ENCODE measurements at regions not wholly inside any gene's neighbourhood (a gene's known extent, or its start where the extent isn't known, plus 50 kb on each side); places are given as distances from the start of the nearest gene placed in this dataset.

DNA sequence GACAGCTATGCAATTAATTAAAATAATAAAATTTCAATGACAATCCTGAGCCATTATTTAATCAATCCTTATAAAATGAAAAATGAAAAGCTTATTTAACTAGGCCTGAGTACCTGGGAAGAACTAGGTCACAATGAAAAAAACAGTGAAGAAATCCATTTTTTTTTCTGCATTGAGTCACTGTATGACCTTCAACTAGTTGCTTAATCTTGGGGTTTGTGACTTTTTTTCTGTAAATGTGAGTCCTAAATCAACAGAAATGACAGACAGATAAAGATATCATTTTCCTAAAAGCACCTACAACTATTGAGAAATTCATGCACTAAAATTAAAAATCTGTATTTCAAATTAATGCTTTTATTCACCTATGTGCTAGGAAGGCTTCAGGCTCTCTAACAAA lies 96.8 kb downstream of the TMEM26 start:
- TF ChIP-seq, protein P1, sequence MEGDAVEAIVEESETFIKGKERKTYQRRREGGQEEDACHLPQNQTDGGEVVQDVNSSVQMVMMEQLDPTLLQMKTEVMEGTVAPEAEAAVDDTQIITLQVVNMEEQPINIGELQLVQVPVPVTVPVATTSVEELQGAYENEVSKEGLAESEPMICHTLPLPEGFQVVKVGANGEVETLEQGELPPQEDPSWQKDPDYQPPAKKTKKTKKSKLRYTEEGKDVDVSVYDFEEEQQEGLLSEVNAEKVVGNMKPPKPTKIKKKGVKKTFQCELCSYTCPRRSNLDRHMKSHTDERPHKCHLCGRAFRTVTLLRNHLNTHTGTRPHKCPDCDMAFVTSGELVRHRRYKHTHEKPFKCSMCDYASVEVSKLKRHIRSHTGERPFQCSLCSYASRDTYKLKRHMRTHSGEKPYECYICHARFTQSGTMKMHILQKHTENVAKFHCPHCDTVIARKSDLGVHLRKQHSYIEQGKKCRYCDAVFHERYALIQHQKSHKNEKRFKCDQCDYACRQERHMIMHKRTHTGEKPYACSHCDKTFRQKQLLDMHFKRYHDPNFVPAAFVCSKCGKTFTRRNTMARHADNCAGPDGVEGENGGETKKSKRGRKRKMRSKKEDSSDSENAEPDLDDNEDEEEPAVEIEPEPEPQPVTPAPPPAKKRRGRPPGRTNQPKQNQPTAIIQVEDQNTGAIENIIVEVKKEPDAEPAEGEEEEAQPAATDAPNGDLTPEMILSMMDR (conservative IDR thresholded peaks at IDR 0.05), result no peak
- no peak overlapping the region for H3K27ac ChIP-seq

DNA sequence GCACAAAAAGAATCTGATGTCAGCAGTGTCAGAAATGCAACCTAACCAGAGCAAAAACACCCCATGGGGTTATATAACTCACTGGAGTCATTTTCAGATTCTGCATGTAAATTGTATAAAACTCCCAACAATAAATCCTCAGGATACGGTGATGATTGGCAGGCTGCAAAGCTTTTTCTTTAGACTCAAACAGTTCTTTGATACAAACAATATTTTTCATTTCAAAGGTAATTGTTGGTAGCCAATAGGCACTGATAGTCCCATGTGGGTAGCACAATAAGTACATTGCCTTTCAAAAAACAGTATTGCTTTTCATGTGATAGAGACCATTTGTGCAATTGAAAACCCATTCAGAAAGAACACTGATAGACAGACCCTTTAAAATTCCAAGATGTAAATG lies 98.0 kb downstream of the TMEM26 start:
- H3K27ac ChIP-seq, result no peak overlapping the region
- TF ChIP-seq, protein P1 (conservative IDR thresholded peaks at IDR 0.05), result no peak

DNA sequence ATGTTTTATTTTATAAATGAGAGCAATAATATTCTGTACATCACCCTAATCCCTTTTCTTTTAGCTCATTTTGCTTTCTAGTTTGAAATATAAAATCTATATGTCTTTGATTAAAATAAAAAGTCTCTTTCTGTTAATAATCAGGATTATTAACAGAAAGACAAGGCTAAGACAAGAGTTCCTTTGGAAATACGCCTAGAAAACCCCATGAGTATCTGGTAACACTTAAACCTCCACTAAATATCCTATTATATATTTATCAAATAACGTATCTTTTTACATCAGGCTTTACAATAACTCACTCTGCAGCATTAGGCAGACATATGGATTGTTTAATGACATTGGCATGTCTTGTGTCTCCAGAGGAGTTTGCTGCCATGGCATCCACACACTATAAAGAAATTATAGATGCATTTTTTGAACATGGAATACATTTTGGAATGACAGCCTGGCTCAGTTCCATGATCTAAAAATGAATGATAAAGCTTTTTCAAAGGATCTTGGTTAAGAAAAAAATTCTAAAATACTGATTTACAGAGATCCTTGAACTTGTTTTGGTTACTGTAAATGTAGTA lies 98.7 kb downstream of the TMEM26 start:
- no peak overlapping the region for H3K27ac ChIP-seq
- TF ChIP-seq, protein P1 (conservative IDR thresholded peaks at IDR 0.05), result no peak

DNA sequence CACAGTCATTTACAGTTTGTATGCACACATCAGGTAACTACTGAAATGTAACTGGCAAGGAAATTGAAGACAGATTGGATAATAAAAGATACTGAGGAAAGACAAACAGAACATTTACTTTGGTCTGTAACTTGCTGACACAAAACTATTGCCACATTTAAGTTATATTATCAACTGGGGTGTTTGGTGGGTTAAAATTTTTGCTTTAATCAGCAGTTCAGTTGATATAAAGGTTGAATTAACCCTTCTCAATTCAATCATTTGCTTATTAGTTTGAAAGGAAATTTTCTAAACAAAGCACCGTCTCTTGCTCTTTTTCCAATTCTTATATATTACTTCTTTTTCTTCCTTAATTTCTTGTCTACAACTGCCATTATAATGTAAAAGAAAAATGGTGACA lies 102.4 kb downstream of the TMEM26 start:
- TF ChIP-seq, protein P1 (conservative IDR thresholded peaks at IDR 0.05), result no peak

DNA sequence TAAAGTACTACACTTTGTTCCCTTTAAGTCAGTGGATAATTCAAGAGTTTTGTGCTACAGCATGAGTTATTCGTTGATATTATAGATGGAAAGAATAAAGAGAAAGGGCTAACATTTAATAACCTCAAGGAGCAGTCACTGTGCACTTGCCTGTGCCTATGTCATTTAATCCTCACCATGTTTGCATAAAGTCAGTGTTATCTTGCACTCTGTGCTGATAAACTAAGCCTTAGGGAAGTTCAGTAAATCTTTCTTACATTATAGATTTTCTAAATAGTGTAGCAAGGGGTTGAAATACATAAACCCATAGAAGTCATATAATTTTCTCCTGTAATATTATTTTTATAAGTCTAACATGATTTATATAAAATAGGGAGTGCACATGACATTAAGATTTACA lies 103.1 kb downstream of the TMEM26 start:
- no peak overlapping the region; the same call in 1 of the 2 replicates for H3K27ac ChIP-seq
- TF ChIP-seq, protein P1 (conservative IDR thresholded peaks at IDR 0.05), result no peak

More for the DNA sequence above, 102.4 kb downstream of the TMEM26 start:
- H3K27ac ChIP-seq, result no peak overlapping the region; the same call in 1 of the 2 replicates

DNA sequence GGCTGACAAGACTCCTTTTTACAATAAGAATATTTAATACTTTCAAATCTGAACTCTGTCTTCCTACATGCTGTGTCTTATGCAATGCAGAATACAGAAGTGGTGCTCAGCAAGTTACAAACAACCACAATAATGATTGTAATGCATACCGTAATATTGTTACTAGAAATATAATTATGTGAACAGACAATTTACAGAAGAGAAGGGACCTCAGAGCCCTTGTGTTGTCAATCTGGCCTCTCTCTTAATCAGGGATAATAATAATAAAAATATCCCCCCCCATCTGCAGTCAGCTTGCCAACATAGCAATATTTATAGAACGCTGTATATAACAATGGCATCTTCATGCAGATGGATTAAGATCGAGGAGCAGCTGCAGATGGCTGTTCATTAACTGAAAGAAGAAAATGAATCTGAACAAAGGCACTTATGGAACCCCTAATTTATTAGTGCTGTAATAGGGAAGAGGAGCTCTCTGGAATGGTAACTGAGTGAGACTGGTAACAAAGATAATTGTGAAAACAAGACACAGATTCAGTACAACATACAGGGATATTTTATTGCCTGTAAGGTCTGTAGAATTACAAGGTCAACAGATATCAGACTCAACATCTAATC lies 106.3 kb downstream of the TMEM26 start:
- TF ChIP-seq, protein P1 (conservative IDR thresholded peaks at IDR 0.05), result no peak
- no peak overlapping the region for H3K27ac ChIP-seq

DNA sequence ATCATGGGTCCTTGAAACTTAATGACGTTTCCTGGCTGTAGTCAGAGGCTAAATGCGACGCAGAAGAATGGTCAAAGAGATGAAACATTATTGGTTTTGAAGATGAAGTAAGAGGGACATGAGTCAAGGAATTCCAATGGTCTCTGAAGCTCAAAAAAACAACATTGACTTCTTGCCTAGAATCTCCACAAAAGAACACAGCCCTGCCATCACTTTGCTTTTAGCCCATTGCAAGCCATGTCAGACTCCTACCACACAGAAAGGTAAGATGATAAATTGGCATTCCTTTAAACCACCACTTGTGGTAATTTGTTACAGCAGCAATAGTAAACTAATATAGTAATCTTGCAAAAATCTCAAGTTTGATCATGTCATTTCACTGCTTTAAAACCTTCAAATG lies 109.4 kb downstream of the TMEM26 start:
- H3K27ac ChIP-seq, result no peak overlapping the region

More for the DNA sequence above, 109.4 kb downstream of the TMEM26 start:
- TF ChIP-seq, protein P1 (conservative IDR thresholded peaks at IDR 0.05), result no peak

Data from VCaP (cell line).